ENCODE measurements at regions not wholly inside any gene's neighbourhood (a gene's known extent, or its start where the extent isn't known, plus 50 kb on each side); places are given as distances from the start of the nearest gene placed in this dataset.
A peak's percentile ranks its signal among the peaks of the same experiment; 100 is the strongest.

- no peak for DNase-seq (ENCODE audit: low spot score)
These were observed 338.5 kb downstream of the PCDH7 start for GRCh38 chr4:31058656-31059055.

GRCh38 chr4:31059753-31060522 lies 339.8 kb downstream of the PCDH7 start:
- no peak for DNase-seq (ENCODE audit: low spot score)

GRCh38 chr4:31065086-31065485 lies 344.9 kb downstream of the PCDH7 start:
- DNase-seq (ENCODE audit: low spot score), result no peak

- DNase-seq (ENCODE audit: low spot score), result no peak
These were observed 348.3 kb downstream of the PCDH7 start for GRCh38 chr4:31068257-31069075.

DNA sequence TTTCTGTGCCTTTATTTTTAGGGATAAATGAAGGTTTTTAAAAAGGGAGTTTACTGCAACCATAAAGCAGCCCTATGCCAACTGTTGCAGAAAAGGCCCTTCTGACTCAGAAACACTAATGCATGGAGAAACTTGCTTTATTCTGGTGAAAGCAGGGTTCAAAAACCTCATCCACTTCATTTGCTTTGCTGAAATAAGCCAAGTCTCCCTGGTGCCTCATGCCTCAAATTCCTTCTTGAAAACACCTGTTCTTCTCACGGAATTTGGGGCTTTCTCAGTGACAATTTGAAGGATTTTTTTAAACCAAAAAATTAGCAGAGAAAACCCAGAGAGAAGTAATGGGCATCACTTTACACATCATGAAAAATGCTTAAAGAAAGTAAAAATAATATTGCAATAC lies 349.0 kb downstream of the PCDH7 start:
- DNase-seq (ENCODE audit: low spot score), result no peak

DNA sequence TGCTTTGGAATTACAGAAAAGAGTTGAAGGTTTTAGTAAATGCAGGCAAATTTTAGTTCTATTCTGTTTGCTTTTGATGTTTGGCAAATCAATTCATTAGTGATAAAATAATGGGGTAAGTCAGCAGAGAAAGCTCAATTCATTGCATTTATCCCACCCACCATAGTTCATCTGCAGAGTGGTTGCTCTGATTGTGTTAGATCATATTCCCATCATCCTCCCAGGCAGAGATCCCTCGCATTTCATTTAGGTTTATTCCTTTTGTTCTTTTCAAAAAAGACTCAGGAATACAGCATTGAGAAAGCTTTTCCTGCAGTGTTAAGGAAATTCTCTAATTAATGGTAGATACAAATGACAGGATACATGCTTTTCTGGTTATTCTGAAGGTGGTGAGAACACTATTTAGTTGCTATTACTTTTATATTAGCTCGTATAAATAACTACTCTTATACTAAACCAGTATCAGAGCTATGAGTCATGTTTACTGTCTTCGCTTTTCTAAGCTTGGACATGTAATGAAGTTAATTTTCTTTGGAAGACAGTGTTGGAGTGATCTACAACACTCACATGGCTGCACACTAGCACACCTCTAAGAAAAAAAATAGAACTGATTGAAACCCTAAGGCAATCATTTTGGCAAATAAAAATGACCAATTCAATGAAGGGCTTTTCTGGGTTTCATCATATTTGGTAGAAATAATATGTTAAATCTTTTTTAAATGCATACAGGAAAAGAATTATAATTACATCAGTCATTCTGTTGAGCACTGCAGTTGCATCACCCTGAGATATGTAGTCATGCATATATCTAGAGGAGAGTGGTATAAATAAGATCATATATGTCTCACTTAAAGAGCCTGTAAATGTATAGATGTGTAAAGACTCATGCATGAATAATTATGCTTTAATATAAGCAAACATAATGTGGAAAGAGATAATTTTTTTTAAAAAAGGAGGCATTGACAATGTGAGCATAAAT lies 351.6 kb downstream of the PCDH7 start:
- no peak for DNase-seq (ENCODE audit: low spot score)

DNA sequence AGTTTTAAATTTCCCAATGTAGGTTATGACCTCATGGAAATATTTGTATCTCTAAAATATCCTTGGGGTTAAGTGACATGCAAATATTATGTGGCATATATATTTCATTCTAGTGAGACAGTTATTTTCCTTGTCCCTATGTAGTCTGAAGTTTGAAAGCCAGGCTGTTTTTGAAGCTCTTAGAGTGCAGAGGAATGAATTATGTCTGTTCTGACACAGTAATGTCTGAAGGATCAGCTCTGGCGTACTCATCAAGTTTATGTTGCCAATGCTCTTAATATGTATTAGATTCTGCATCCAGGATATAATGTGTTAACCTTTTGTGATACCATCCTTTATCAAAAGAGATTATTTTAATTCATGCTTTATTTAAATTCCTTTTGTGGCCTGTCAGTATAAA lies 355.8 kb downstream of the PCDH7 start:
- DNase-seq (ENCODE audit: low spot score), result no peak

DNA sequence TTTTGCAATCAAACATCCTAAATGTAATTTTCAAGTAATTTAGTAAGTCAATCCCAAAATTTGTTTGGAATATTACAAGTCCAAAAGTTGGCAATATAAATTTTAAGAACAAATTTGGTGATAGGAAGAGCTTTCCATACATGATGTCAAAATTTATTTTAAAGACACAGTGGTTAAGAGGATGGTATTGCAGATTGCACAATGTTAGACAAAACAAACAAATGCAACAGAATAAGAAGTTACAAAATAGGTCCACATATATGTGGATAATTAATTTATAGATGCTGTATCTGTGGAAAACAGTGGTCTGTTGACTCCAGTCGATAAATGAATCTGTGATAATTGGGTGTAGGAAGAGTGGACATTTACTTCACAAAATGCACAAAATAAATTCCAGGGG lies 358.5 kb downstream of the PCDH7 start:
- no peak for DNase-seq (ENCODE audit: low spot score)

GRCh38 chr4:31080887-31081286 lies 360.7 kb downstream of the PCDH7 start:
- DNase-seq (ENCODE audit: low spot score), result no peak

DNA sequence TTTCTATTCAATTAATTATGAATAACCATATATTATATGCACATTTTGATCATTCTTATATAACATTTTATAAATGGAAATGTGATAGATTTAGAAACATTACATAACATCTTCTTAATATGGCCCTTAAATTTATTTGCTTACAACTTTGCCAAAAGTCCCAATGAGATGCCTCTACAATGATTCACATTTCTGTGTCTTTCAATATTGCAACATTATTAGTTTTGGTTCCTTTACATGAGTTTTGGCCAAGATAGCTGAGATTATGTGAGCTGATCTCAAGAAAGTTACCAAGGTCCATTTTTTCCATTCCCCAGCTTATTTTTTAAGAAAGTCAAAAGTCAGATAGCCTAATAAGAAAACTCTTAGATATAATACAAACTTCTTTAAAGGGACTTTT lies 361.2 kb downstream of the PCDH7 start:
- DNase-seq (ENCODE audit: low spot score), result no peak

- DNase-seq (ENCODE audit: low spot score), result no peak
These were observed 363.3 kb downstream of the PCDH7 start for GRCh38 chr4:31083456-31083855.

GRCh38 chr4:31084806-31085416 lies 364.7 kb downstream of the PCDH7 start:
- no peak for DNase-seq (ENCODE audit: low spot score)

- DNase-seq (ENCODE audit: low spot score), result no peak
These were observed 365.5 kb downstream of the PCDH7 start for GRCh38 chr4:31085689-31086088.

- no peak for DNase-seq (ENCODE audit: low spot score)
These were observed 366.7 kb downstream of the PCDH7 start for GRCh38 chr4:31086756-31087330.

GRCh38 chr4:31088600-31089230 lies 368.5 kb downstream of the PCDH7 start:
- DNase-seq (ENCODE audit: low spot score), result no peak

GRCh38 chr4:31089815-31090214 lies 369.6 kb downstream of the PCDH7 start:
- DNase-seq (ENCODE audit: low spot score), result peak; percentile 29

DNA sequence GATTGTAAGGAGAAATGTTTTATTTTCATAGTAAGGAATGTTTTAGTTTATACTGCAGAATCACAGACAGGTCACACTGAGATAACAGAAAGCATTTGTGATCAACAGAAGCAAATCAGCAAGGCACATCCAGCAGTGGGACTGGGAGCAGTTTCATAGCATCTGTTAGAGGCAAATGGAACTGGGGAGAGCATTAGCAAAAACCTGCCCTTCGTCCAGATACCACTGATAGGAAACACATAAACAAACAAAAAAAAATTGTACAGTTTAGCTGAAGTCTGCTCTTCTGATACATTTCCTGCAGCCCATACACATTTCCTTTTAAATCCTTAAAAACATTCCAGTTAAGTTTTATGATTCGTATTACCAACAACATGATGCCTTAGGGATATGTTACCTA lies 374.3 kb downstream of the PCDH7 start:
- DNase-seq (ENCODE audit: low spot score), result no peak

DNA sequence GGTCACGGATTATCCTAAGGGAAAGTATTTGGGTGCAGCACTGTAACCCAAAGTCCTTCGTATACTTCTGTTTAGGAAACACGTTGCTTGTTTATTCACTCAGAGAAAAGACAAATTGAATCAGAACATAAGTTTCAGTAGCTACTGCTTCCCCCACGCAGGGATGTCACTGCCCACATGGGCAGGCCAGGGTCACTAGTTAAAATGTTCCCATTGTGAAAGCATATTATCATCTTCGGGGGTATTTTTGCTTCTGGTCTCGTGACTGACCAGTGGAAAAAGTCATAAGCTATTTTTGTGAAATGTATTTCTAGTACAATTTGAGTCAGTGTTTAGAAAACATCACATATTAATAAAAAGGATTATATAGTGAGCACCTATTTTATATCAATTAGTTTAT lies 377.8 kb downstream of the PCDH7 start:
- DNase-seq (ENCODE audit: low spot score), result no peak

DNA sequence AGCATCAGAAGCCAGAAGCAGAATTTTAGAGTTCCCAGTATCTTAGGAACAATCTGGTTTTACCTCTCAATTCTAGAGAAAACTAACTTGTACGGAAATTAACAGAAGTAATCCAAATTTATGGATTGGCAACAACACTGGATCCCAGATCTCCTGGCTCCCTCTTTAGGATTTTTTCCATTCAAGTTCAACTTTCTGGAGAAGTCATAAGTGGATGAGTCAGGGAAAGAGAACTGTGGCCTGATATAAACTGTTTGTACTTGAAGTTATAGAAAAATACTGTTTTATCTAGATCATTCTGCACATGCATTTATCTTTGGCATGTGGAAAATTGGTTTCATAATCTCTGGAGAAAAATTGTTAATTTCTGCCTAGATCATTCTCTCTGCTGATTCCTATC lies 380.4 kb downstream of the PCDH7 start:
- DNase-seq (ENCODE audit: low spot score), result no peak

DNA sequence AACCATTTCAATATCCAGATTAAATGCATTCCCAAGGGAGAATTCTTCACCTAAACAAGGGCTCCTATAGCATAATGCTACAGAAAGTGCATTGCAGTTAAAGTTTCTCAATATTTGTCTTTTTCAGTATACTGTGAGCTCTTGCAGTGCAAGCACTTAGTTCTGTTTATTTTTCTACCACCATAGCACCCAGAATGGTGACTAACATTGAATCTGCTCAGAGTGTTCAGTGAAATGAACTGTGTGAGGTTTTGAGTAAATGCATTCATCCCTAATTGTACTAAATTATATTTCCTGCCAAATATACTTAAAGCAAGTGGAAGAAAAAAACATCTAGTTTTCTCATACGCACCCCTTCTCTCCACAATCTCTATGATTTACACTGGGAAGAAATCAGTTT lies 383.9 kb downstream of the PCDH7 start:
- DNase-seq (ENCODE audit: low spot score), result no peak

- no peak for DNase-seq (ENCODE audit: low spot score)
These were observed 384.4 kb downstream of the PCDH7 start for GRCh38 chr4:31104577-31104976.

All from iPS-NIHi11 (cell line).